SK-N-SH (cell line): ENCODE measurements at regions not wholly inside any gene's neighbourhood (a gene's known extent, or its start where the extent isn't known, plus 50 kb on each side); places are given as distances from the start of the nearest gene placed in this dataset.

ENCODE experiments used
- CTCF ChIA-PET: fragments of 300-600, 350-600 bp; formaldehyde crosslinking; extraction: SDS; loops from one replicate; lab custom pipeline; 2021; lab: Yijun Ruan, JAX
- POLR2A ChIA-PET: fragments of 350-600 bp; sonication (Branson Sonifier 250); formaldehyde crosslinking; extraction: SDS; loops from one replicate; lab custom pipeline; 2020; ENCODE audit warnings: antibody characterized with exemption, inconsistent platforms; lab: Yijun Ruan, JAX
- DNase-seq: peaks from one replicate; pipeline ENCODE4 v3.0.0; 2012
- H2AFZ ChIP-seq: fragments of 200-600 bp; sonication (generic); 2 replicates; pipeline ENCODE4 v1.8.1; 2016; ENCODE audit warnings: antibody characterized with exemption, mild to moderate bottlenecking, low read depth
- H3F3A ChIP-seq: fragments of 200-600 bp; sonication (generic); replicated peaks from 2 replicates; pipeline ENCODE3; 2016; ENCODE audit warnings: antibody characterized with exemption, mild to moderate bottlenecking; ENCODE audit not compliant: insufficient read depth
- H3K27ac ChIP-seq, 2 experiments: fragments of 200-500 bp in 1 of 2; fragments of 200-600 bp in 1 of 2; sonication (Bioruptor generic) in 1 of 2; sonication (generic), shearing (Covaris generic) in 1 of 2; 2 replicates each; pipeline versions ENCODE4 v1.5.1 to v1.6.1; 2014 to 2016; ENCODE audit warnings: low read depth in 2 of 2, inconsistent platforms in 1 of 2, low read length in 1 of 2, mild to moderate bottlenecking in 1 of 2, mixed read lengths in 1 of 2
- H3K27me3 ChIP-seq: fragments of 200-600 bp; sonication (generic), shearing (Covaris generic); 2 replicates; pipeline ENCODE4 v1.6.1; 2016; ENCODE audit warnings: mixed run types; ENCODE audit not compliant: insufficient read depth
- H3K36me3 ChIP-seq, 2 experiments: fragments of 200-500 bp in 1 of 2; fragments of 200-600 bp in 1 of 2; sonication (Bioruptor generic) in 1 of 2; sonication (generic) in 1 of 2; replicated peaks in 1 of 2; 2 replicates each; pipeline versions ENCODE3 to v1.5.1; 2014 to 2016; ENCODE audit warnings: low read length in 1 of 2, mild to moderate bottlenecking in 1 of 2; ENCODE audit not compliant: insufficient read depth in 2 of 2, control insufficient read depth in 1 of 2
- H3K4me1 ChIP-seq, 2 experiments: fragments of 200-500 bp in 1 of 2; fragments of 200-600 bp in 1 of 2; sonication (Bioruptor generic) in 1 of 2; sonication (generic), shearing (Covaris generic) in 1 of 2; 2 replicates each; pipeline versions ENCODE4 v1.5.1 to v1.6.1; 2014 to 2016; ENCODE audit warnings: low read depth in 1 of 2, low read length in 1 of 2, mixed run types in 1 of 2; ENCODE audit not compliant: insufficient read depth in 2 of 2, control insufficient read depth in 1 of 2
- H3K4me2 ChIP-seq: fragments of 200-600 bp; sonication (generic), shearing (Covaris generic); 2 replicates; pipeline ENCODE4 v1.6.1; 2017; ENCODE audit warnings: mixed run types
- H3K4me3 ChIP-seq, 2 experiments: fragments of 200-500 bp in 1 of 2; fragments of 200-600 bp in 1 of 2; sonication (Bioruptor generic) in 1 of 2; sonication (generic), shearing (Covaris generic) in 1 of 2; 2 replicates each; pipeline versions ENCODE4 v1.5.1 to v1.8.1; 2014 to 2016; ENCODE audit warnings: low read depth in 2 of 2, inconsistent platforms in 1 of 2, low read length in 1 of 2, mild to moderate bottlenecking in 1 of 2, mixed read lengths in 1 of 2, moderate library complexity in 1 of 2
- H3K79me2 ChIP-seq: fragments of 200-600 bp; sonication (generic); 2 replicates; pipeline ENCODE4 v1.8.1; 2017; ENCODE audit warnings: mild to moderate bottlenecking; ENCODE audit not compliant: insufficient read depth
- H3K9ac ChIP-seq: fragments of 200-600 bp; sonication (generic); 2 replicates; pipeline ENCODE4 v1.6.1; 2017; ENCODE audit warnings: mixed run types
- H3K9me2 ChIP-seq: fragments of 200-600 bp; sonication (generic); 2 replicates; pipeline ENCODE4 v1.6.1; 2017; ENCODE audit warnings: mixed run types
- H3K9me3 ChIP-seq: fragments of 200-600 bp; sonication (generic); 2 replicates; pipeline ENCODE4 v1.6.1; 2017; ENCODE audit warnings: mixed run types, mild to moderate bottlenecking, moderate library complexity
- H4K20me1 ChIP-seq: fragments of 200-600 bp; sonication (generic); 2 replicates; pipeline ENCODE4 v1.6.1; 2017; ENCODE audit warnings: mild to moderate bottlenecking, mixed run types; ENCODE audit not compliant: insufficient read depth
- CHD2 ChIP-seq: fragments of 150-350 bp; IDR thresholded peaks from 2 replicates; pipeline ENCODE4 v1.6.1; 2018; ENCODE audit warnings: low read length; ENCODE audit not compliant: partially characterized antibody
- ELF1 ChIP-seq: IDR thresholded peaks from 2 replicates; pipeline ENCODE4 v1.4.0; 2012
- EZH2phosphoT487 ChIP-seq: fragments of 200-600 bp; sonication (generic); IDR thresholded peaks from 2 replicates; pipeline ENCODE4 v1.6.1; 2017; ENCODE audit warnings: low read depth, mixed run types, mild to moderate bottlenecking, antibody characterized with exemption, moderate library complexity, borderline replicate concordance
- FOSL2 ChIP-seq: IDR thresholded peaks from 2 replicates; pipeline ENCODE4 v1.4.0; 2012; ENCODE audit warnings: low read depth, mild to moderate bottlenecking, moderate library complexity, borderline replicate concordance
- FOXJ3 ChIP-seq: sonication (generic); formaldehyde crosslinking; IDR thresholded peaks from 2 replicates; pipeline ENCODE4 v1.5.1; 2020; ENCODE audit warnings: mild to moderate bottlenecking, missing genetic modification reagents
- FOXM1 ChIP-seq: IDR thresholded peaks from 2 replicates; pipeline ENCODE4 v1.4.0; 2012; ENCODE audit warnings: low read depth, mild to moderate bottlenecking
- GABPA ChIP-seq: IDR thresholded peaks from 2 replicates; pipeline ENCODE4 v1.4.0; 2012; ENCODE audit warnings: low read depth, mild to moderate bottlenecking
- GATA2 ChIP-seq: sonication (generic); formaldehyde crosslinking; IDR thresholded peaks from 2 replicates; pipeline ENCODE4 v1.5.0; 2020; ENCODE audit warnings: mild to moderate bottlenecking, missing genetic modification reagents
- IRF3 ChIP-seq: fragments of 150-350 bp; IDR thresholded peaks from 2 replicates; pipeline ENCODE4 v1.6.1; 2016; ENCODE audit warnings: mild to moderate bottlenecking, low read depth, low read length
- JUND ChIP-seq: IDR thresholded peaks from 2 replicates; pipeline ENCODE4 v1.4.0; 2012
- MXI1 ChIP-seq: IDR thresholded peaks from 2 replicates; pipeline ENCODE4 v1.6.1; 2012; ENCODE audit warnings: mild to moderate bottlenecking, low read depth, low read length, improper control_type of control experiment
- NFIC ChIP-seq: IDR thresholded peaks from 2 replicates; pipeline ENCODE4 v1.4.0; 2012; ENCODE audit warnings: borderline replicate concordance
- NRF1 ChIP-seq: IDR thresholded peaks from 2 replicates; pipeline ENCODE4 v1.6.1; 2012; ENCODE audit warnings: low read depth, mild to moderate bottlenecking, low read length
- POLR2AphosphoS5 ChIP-seq: IDR thresholded peaks from 2 replicates; pipeline ENCODE4 v1.6.1; 2012; ENCODE audit warnings: low read depth, low read length
- RAD21 ChIP-seq: IDR thresholded peaks from 2 replicates; pipeline ENCODE4 v1.6.1; 2012; ENCODE audit warnings: mild to moderate bottlenecking, low read length
- RFX5 ChIP-seq: IDR thresholded peaks from 2 replicates; pipeline ENCODE4 v1.6.1; 2012; ENCODE audit warnings: mild to moderate bottlenecking, improper control_type of control experiment, low read length
- SIN3A ChIP-seq: IDR thresholded peaks from 2 replicates; pipeline ENCODE4 v1.6.1; 2012; ENCODE audit warnings: low read depth, mild to moderate bottlenecking, low read length, moderate library complexity, borderline replicate concordance
- TAF1 ChIP-seq: IDR thresholded peaks from 2 replicates; pipeline ENCODE4 v1.6.1; 2012; ENCODE audit warnings: low read depth, mild to moderate bottlenecking, low read length, moderate library complexity, borderline replicate concordance
- TCF12 ChIP-seq: IDR thresholded peaks from 2 replicates; pipeline ENCODE4 v1.4.0; 2012
- TEAD4 ChIP-seq: IDR thresholded peaks from 2 replicates; pipeline ENCODE4 v1.4.0; 2012; ENCODE audit warnings: mild to moderate bottlenecking, borderline replicate concordance; ENCODE audit not compliant: insufficient read depth
- USF1 ChIP-seq: IDR thresholded peaks from 2 replicates; pipeline ENCODE4 v1.4.0; 2012; ENCODE audit warnings: low read depth, borderline replicate concordance
- ZBTB33 ChIP-seq: IDR thresholded peaks from 2 replicates; pipeline ENCODE4 v1.4.0; 2012; ENCODE audit warnings: low read depth, borderline replicate concordance
- WGBS: methylation state at CpG from one replicate; pipeline ENCODE4 v1.1.6; 2017; ENCODE audit warnings: low lambda C conversion rate; 5-methylcytosine and 5-hydroxymethylcytosine counted together
- TF ChIP-seq, protein P1 (sequence below): fragments of 150-350 bp; IDR thresholded peaks from 2 replicates; pipeline ENCODE4 v1.6.1; 2017; ENCODE audit warnings: antibody characterized with exemption, low read length, low read depth, borderline replicate concordance

GRCh38 chr20:56798634-56799033 lies 169.5 kb downstream of the TFAP2C start:
- Histone ChIP-seq H3K4me3 (no peak overlapping the region), H3F3A (no peaks in the 10 kb centered on the region), H3K27ac (no peak overlapping the region), H3K9me2 (no peaks in the 10 kb centered on the region), H3K9ac (no peak overlapping the region), H3K4me2 (no peak overlapping the region), H4K20me1 (no peaks in the 10 kb centered on the region), H3K4me1 (no peaks in the 10 kb centered on the region), H3K36me3 (no peaks in the 10 kb centered on the region), H3K9me3 (no peaks in the 10 kb centered on the region), H2AFZ (no peak overlapping the region), H3K27me3 (peaks cover 69% of the 10 kb centered on the region), H3K79me2 (no peaks in the 10 kb centered on the region)
- CTCF ChIA-PET = interaction anchor here (0.6 kb wide), 1 partner anchor 169 kb away, joined by 3 read pairs; no protein-coding TSS in a partner anchor
- WGBS = 44% methylated on average over 1 of the region's 1 CpG
- DNase-seq = no peak
- POLR2A ChIA-PET = no interaction called here
- TF ChIP-seq NFIC = no peak
- TF ChIP-seq, protein P1, sequence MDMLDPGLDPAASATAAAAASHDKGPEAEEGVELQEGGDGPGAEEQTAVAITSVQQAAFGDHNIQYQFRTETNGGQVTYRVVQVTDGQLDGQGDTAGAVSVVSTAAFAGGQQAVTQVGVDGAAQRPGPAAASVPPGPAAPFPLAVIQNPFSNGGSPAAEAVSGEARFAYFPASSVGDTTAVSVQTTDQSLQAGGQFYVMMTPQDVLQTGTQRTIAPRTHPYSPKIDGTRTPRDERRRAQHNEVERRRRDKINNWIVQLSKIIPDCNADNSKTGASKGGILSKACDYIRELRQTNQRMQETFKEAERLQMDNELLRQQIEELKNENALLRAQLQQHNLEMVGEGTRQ = no peak
- no peak for TF ChIP-seq GATA2 (CRISPR knock-in tag)
- no peak for TF ChIP-seq FOSL2
- no peak for TF ChIP-seq RAD21
- TF ChIP-seq ELF1 = no peak
- no peak for TF ChIP-seq FOXJ3
- no peak for TF ChIP-seq FOXM1
- no peak for TF ChIP-seq POLR2AphosphoS5
- no peak for TF ChIP-seq SIN3A

DNA sequence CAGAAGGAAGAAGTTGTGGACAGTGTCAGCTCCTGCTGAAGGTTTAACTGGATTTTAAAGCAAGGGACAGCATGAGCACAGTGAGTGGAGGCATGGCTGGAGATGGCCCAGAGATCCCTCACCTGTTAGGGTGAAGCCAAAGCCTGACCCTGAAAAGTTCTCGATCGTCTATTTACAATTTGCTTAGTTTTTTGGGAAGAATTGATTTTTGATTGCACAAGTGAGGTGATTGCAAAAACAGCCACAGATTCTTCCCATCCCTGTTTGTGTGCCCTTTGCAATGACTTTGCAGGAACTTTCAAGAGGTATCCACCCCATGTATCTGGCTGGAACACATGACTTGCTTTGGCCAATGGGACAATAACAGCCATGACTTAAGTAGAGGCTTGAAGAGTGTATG lies 170.1 kb downstream of the TFAP2C start:
- H3K4me2 ChIP-seq = no peak overlapping the region
- no peaks in the 10 kb centered on the region for H3K4me1 ChIP-seq
- H3K79me2 ChIP-seq = no peaks in the 10 kb centered on the region
- no peak overlapping the region for H3K4me3 ChIP-seq
- H3K27me3 ChIP-seq = peaks cover 64% of the 10 kb centered on the region
- POLR2A ChIA-PET = no interaction called here
- TF ChIP-seq EZH2phosphoT487 (no peak), NRF1 (no peak), GABPA (no peak), FOSL2 (no peak), IRF3 (no peak), TEAD4 (no peak), NFIC (no peak), TCF12 (no peak), MXI1 (no peak), ZBTB33 (no peak), JUND (no peak), POLR2AphosphoS5 (no peak), USF1 (no peak), ELF1 (no peak), TAF1 (no peak), CHD2 (no peak), RFX5 (no peak), RAD21 (no peak)
- H3K9me2 ChIP-seq = no peaks in the 10 kb centered on the region
- H3K9me3 ChIP-seq = no peaks in the 10 kb centered on the region
- H2AFZ ChIP-seq = no peak overlapping the region
- no peak overlapping the region for H3K27ac ChIP-seq
- H4K20me1 ChIP-seq = no peaks in the 10 kb centered on the region
- DNase-seq = no peak
- H3F3A ChIP-seq = no peaks in the 10 kb centered on the region
- H3K9ac ChIP-seq = no peak overlapping the region
- CTCF ChIA-PET = interaction anchor here (0.6 kb wide), 1 partner anchor 169 kb away, joined by 3 read pairs; no protein-coding TSS in a partner anchor
- no peaks in the 10 kb centered on the region for H3K36me3 ChIP-seq
- 11% methylated on average over 2 of the region's 2 CpGs for WGBS
